ENCODE measurements at regions not wholly inside any gene's neighbourhood (a gene's known extent, or its start where the extent isn't known, plus 50 kb on each side); places are given as distances from the start of the nearest gene placed in this dataset.
"Not testable (repeated sequence)": the region's sequence is repeated elsewhere in the genome, so short reads cannot be mapped to it uniquely, and the experiment has no call there.

DNA sequence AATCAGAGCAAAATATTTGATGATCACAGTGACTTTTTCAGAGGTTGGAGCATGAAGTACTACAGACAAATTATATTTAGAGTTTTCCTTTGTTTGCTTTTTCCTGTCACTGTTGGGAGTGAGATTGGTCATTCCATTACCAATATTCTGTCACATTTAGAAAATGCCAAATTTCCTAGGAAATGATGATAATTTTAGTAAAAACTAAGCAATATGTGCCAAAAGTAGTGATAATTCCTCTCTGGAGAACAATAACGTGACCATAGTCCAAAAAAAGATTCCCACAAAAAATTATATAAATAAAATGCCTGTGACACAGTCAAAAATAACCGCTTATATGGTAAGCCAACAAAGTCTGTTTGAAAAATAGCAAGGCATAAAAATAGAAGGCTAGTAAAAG lies 2719.4 kb downstream of the PCDH9 start:
- Histone ChIP-seq H3K27ac (ENCODE audit: low read length) (no peak overlapping the region), H3K27me3 (ENCODE audit: low read depth, low read length) (no peaks in the 10 kb centered on the region), H3K4me3 (ENCODE audit: low read depth in 1 of 2, low read length in 2 of 2) (no peak overlapping the region), H3K4me1 (ENCODE audit: control insufficient read depth in 1 of 2, insufficient read depth in 2 of 2, low read length in 2 of 2) (no peaks in the 10 kb centered on the region), H3K9me3 (ENCODE audit: control insufficient read depth in 1 of 2, low read length in 2 of 2) (no peaks in the 10 kb centered on the region), H3K36me3 (ENCODE audit: control insufficient read depth in 1 of 2, insufficient read depth in 2 of 2, low read length in 2 of 2) (no peaks in the 10 kb centered on the region)

DNA sequence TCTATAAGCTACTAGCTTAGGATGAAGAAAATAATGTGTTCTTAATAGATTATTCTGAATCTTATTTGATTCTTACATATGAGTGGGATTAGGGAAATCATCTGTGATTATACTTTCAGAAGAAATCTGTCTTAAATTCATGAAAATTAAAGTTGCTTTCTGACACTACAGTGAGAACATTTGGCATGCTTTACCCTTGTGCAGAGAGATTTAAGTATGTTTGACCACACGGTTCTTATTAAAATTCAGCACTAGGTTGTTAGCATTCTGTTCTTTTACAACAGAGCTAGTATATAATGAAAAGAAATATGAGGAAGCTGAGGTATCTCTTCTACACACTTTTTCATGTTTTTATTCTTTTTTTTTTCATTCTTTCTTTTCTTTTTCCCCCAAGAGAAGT lies 2723.9 kb downstream of the PCDH9 start:
- Histone ChIP-seq H3K36me3 (ENCODE audit: control insufficient read depth in 1 of 2, insufficient read depth in 2 of 2, low read length in 2 of 2) (no peaks in the 10 kb centered on the region), H3K4me3 (ENCODE audit: low read depth in 1 of 2, low read length in 2 of 2) (no peak overlapping the region), H3K9me3 (ENCODE audit: control insufficient read depth in 1 of 2, low read length in 2 of 2) (no peaks in the 10 kb centered on the region), H3K4me1 (ENCODE audit: control insufficient read depth in 1 of 2, insufficient read depth in 2 of 2, low read length in 2 of 2) (no peaks in the 10 kb centered on the region), H3K27me3 (ENCODE audit: low read depth, low read length) (no peaks in the 10 kb centered on the region), H3K27ac (ENCODE audit: low read length) (no peak overlapping the region)

DNA sequence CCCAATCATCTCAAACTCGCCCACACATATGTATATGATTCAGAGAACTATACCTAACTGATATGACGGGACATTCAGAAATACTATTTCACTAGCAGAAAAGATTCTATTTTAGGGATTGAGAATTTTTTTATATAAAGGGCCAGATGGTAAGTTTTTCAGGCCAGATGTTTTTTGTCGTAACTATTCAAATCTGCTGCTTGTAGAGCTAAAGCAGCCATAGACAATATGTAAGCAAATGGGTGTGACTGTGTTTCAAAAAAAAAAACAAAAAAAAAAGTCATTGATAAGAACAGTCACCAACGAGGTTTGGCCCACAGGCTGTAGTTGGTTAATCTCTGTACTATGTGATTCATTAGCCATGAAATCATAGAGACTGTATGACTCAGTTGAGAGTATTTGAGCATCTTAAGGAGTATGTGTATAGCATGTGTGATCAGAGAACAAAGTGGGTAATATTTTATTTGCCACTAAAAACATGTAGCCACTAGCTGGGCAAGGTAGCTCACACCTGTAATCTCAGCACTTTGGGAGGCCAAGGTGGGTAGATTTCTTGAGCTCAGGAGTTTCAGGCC lies 2724.7 kb downstream of the PCDH9 start:
- H3K4me3 ChIP-seq (ENCODE audit: low read depth in 1 of 2, low read length in 2 of 2), result no peak overlapping the region
- H3K27me3 ChIP-seq (ENCODE audit: low read depth, low read length), result no peaks in the 10 kb centered on the region
- H3K36me3 ChIP-seq (ENCODE audit: control insufficient read depth in 1 of 2, insufficient read depth in 2 of 2, low read length in 2 of 2), result no peaks in the 10 kb centered on the region
- no peaks in the 10 kb centered on the region for H3K9me3 ChIP-seq (ENCODE audit: control insufficient read depth in 1 of 2, low read length in 2 of 2)
- H3K4me1 ChIP-seq (ENCODE audit: control insufficient read depth in 1 of 2, insufficient read depth in 2 of 2, low read length in 2 of 2), result no peaks in the 10 kb centered on the region
- no peak overlapping the region for H3K27ac ChIP-seq (ENCODE audit: low read length)

DNA sequence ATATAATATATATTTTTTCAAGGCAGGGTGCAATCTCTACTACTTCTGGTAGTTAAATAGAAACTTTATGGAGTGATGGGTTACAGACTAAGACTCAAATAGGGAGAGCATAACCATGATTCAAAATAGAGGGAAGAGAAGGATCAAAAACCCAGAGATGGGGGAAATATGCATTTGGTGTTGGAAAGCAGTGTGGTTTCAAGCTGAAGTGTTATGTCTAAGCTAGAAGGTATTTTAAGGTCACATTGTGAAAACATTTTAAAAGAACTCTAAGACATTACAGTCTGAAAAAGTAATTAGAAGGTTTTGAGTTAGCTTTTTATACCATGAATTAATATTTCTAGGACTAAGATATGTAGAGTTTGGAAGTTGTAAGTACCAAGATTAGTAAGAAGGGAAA lies 2741.4 kb downstream of the PCDH9 start:
- no peaks in the 10 kb centered on the region for H3K27me3 ChIP-seq (ENCODE audit: low read depth, low read length)
- H3K9me3 ChIP-seq (ENCODE audit: control insufficient read depth in 1 of 2, low read length in 2 of 2), result no peaks in the 10 kb centered on the region
- no peaks in the 10 kb centered on the region for H3K4me1 ChIP-seq (ENCODE audit: control insufficient read depth in 1 of 2, insufficient read depth in 2 of 2, low read length in 2 of 2)
- H3K27ac ChIP-seq (ENCODE audit: low read length), result no peak overlapping the region
- H3K36me3 ChIP-seq (ENCODE audit: control insufficient read depth in 1 of 2, insufficient read depth in 2 of 2, low read length in 2 of 2), result no peaks in the 10 kb centered on the region
- no peak overlapping the region for H3K4me3 ChIP-seq (ENCODE audit: low read depth in 1 of 2, low read length in 2 of 2)

DNA sequence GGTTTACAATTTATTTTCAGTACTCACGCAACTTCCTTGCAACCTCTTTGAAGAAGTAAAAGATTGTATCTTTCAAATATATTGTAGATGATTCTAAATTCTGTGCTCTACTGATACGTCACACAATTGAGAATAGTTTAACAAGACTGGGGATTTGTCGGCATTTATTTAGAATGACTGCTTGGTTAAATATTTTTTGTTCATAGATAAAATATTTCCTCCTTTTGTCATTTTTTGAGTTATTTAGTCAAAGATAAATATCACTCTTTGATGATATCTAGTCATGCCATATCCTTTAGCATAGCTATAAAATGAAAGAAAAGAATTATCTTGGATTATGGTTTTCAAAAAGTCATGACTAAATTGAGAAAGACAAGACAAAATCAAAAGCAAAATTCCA lies 2747.8 kb downstream of the PCDH9 start:
- H3K27me3 ChIP-seq (ENCODE audit: low read depth, low read length), result no peaks in the 10 kb centered on the region
- no peak overlapping the region for H3K4me3 ChIP-seq (ENCODE audit: low read depth in 1 of 2, low read length in 2 of 2)
- no peaks in the 10 kb centered on the region for H3K9me3 ChIP-seq (ENCODE audit: control insufficient read depth in 1 of 2, low read length in 2 of 2)

DNA sequence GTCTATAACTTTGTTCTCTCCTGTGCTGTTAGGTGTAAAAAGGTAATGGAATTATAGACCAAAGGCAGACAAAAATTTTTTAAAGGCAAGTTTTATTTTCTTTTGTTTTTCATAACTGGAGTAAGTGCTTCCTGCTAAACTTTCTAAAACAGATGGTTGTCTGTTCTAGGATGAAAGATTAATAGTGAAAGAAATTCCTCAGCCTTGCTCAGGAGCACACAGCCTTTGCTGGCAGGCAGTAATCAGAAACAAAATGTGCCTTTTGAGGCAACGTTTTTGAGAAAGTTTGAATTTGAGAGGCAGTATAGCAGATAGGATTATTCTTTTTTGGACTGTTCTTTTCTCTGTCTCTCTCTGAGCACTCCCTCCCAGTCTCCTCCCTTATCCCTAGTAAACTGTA lies 2749.5 kb downstream of the PCDH9 start:
- no peak overlapping the region for H3K4me3 ChIP-seq (ENCODE audit: low read depth in 1 of 2, low read length in 2 of 2)
- no peaks in the 10 kb centered on the region for H3K9me3 ChIP-seq (ENCODE audit: control insufficient read depth in 1 of 2, low read length in 2 of 2)
- H3K4me1 ChIP-seq (ENCODE audit: control insufficient read depth in 1 of 2, insufficient read depth in 2 of 2, low read length in 2 of 2), result no peaks in the 10 kb centered on the region
- no peak overlapping the region for H3K27ac ChIP-seq (ENCODE audit: low read length)
- no peaks in the 10 kb centered on the region for H3K36me3 ChIP-seq (ENCODE audit: control insufficient read depth in 1 of 2, insufficient read depth in 2 of 2, low read length in 2 of 2)
- H3K27me3 ChIP-seq (ENCODE audit: low read depth, low read length), result no peaks in the 10 kb centered on the region

More for the DNA sequence above, 2747.8 kb downstream of the PCDH9 start:
- Histone ChIP-seq H3K4me1 (ENCODE audit: control insufficient read depth in 1 of 2, insufficient read depth in 2 of 2, low read length in 2 of 2) (no peaks in the 10 kb centered on the region), H3K36me3 (ENCODE audit: control insufficient read depth in 1 of 2, insufficient read depth in 2 of 2, low read length in 2 of 2) (no peaks in the 10 kb centered on the region), H3K27ac (ENCODE audit: low read length) (no peak overlapping the region)

DNA sequence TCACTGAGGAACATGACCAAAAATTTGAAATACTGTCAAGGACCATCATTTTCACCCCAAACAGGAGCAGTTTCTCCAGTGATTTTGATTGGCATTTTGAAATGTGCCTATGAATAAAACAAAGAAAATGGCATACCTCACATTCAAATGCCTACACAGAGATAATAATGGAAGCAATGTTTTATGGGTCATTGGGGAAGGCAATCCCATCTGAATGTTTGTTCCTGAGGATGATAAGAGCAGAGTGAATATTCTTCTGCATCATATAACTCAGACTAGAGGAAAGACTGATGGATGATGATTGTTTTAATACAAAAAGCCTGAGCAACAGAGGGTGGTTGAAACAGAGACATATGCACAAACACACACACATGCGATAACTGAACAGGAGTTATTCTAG lies 2749.9 kb downstream of the PCDH9 start:
- H3K27me3 ChIP-seq (ENCODE audit: low read depth, low read length), result no peaks in the 10 kb centered on the region
- H3K9me3 ChIP-seq (ENCODE audit: control insufficient read depth in 1 of 2, low read length in 2 of 2), result no peaks in the 10 kb centered on the region
- H3K36me3 ChIP-seq (ENCODE audit: control insufficient read depth in 1 of 2, insufficient read depth in 2 of 2, low read length in 2 of 2), result no peaks in the 10 kb centered on the region
- no peaks in the 10 kb centered on the region for H3K4me1 ChIP-seq (ENCODE audit: control insufficient read depth in 1 of 2, insufficient read depth in 2 of 2, low read length in 2 of 2)
- H3K4me3 ChIP-seq (ENCODE audit: low read depth in 1 of 2, low read length in 2 of 2), result no peak overlapping the region
- no peak overlapping the region for H3K27ac ChIP-seq (ENCODE audit: low read length)

DNA sequence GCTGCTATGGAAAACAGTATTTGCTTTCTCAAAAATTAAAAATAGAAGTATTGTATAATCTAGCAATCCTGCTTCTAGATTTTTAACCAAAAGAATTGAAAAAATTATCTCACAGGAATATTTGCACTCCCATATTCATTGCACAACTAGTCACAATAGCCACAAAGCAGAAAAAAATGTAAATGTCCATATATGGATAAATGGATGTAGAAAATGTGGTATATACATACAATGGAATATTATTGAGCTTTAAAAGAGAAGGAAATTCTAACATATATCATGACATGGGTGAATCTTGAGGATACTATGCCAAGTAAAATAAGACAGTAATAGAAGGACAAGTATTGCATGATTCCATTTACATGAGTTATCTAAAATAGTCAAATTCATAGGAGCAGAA lies 2753.0 kb downstream of the PCDH9 start:
- Histone ChIP-seq H3K36me3 (ENCODE audit: control insufficient read depth in 1 of 2, insufficient read depth in 2 of 2, low read length in 2 of 2) (no peaks in the 10 kb centered on the region), H3K9me3 (ENCODE audit: control insufficient read depth in 1 of 2, low read length in 2 of 2) (no peaks in the 10 kb centered on the region), H3K4me3 (ENCODE audit: low read depth in 1 of 2, low read length in 2 of 2) (no peak overlapping the region), H3K27me3 (ENCODE audit: low read depth, low read length) (no peaks in the 10 kb centered on the region), H3K4me1 (ENCODE audit: control insufficient read depth in 1 of 2, insufficient read depth in 2 of 2, low read length in 2 of 2) (no peaks in the 10 kb centered on the region), H3K27ac (ENCODE audit: low read length) (no peak overlapping the region)

DNA sequence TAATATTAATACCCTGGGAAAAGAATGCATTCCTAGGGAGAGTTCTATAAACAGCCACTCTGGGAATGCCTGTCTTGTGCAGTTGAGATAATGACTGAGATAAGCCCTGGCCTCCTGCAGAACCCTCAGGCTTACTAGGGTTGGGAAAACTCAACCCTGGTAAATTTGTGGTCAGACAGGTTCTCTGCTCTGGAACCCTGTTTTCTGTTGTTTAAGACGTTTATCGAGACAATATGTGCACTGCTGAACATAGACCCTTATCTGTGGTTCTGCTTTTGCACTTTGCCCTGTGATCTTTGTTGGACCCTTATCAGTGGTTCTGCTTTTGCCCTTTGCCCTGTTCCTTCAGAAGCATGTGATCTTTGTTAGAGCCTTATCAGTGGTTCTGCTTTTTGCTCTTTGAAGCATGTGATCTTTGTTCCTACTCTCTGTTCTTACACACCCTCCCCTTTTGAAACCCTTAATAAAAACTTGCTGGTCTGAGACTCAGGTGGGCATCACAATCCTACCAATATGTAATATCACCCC lies 2754.0 kb downstream of the PCDH9 start:
- H3K9me3 ChIP-seq (ENCODE audit: control insufficient read depth in 1 of 2, low read length in 2 of 2); H3K27ac ChIP-seq (ENCODE audit: low read length); H3K4me3 ChIP-seq (ENCODE audit: low read depth in 1 of 2, low read length in 2 of 2); H3K4me1 ChIP-seq (ENCODE audit: control insufficient read depth in 1 of 2, insufficient read depth in 2 of 2, low read length in 2 of 2); H3K36me3 ChIP-seq (ENCODE audit: control insufficient read depth in 1 of 2, insufficient read depth in 2 of 2, low read length in 2 of 2); H3K27me3 ChIP-seq (ENCODE audit: low read depth, low read length): not testable (repeated sequence)

DNA sequence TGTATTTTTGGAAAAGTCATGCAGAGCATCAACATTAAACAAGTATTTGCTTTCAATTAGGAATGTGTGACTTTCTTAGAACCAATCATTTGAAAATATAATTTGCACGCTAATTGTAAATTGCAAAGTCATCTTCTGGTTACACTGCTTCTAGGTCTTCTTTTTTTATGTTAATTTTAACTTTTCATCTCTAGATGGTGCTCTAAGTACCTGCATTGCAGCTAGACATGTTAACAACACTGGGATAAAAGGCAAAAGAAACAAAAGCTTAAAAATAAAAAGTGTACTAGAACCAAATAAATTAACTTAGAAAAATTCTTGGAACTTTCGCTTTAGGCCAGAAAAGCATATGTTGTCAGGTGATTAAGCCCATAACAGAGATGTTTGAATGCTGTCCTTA lies 2758.2 kb downstream of the PCDH9 start:
- Histone ChIP-seq H3K27ac (ENCODE audit: low read length) (no peak overlapping the region), H3K4me1 (ENCODE audit: control insufficient read depth in 1 of 2, insufficient read depth in 2 of 2, low read length in 2 of 2) (no peaks in the 10 kb centered on the region), H3K9me3 (ENCODE audit: control insufficient read depth in 1 of 2, low read length in 2 of 2) (no peaks in the 10 kb centered on the region), H3K27me3 (ENCODE audit: low read depth, low read length) (no peaks in the 10 kb centered on the region), H3K36me3 (ENCODE audit: control insufficient read depth in 1 of 2, insufficient read depth in 2 of 2, low read length in 2 of 2) (no peaks in the 10 kb centered on the region), H3K4me3 (ENCODE audit: low read depth in 1 of 2, low read length in 2 of 2) (no peak overlapping the region)

DNA sequence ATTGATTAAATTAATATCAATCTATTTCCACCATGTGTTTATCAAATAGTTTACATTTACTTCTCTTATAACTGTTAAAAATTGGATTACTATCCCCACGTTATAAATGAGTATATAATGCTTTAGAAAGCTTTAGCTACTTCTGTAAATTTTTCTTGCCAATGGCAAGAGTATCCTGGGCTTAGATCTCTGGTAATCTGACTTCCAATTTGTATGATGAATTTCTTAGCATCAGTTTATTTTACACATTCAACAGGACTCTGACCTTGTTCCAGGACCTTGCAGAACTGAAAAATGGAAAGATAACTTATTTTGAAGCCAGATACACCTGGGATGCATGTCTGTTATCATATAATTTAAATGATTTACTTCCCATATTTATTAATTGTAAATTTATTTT lies 2759.4 kb downstream of the PCDH9 start:
- no peak overlapping the region for H3K27ac ChIP-seq (ENCODE audit: low read length)
- H3K4me3 ChIP-seq (ENCODE audit: low read depth in 1 of 2, low read length in 2 of 2), result no peak overlapping the region
- no peaks in the 10 kb centered on the region for H3K4me1 ChIP-seq (ENCODE audit: control insufficient read depth in 1 of 2, insufficient read depth in 2 of 2, low read length in 2 of 2)
- H3K9me3 ChIP-seq (ENCODE audit: control insufficient read depth in 1 of 2, low read length in 2 of 2), result no peaks in the 10 kb centered on the region
- H3K27me3 ChIP-seq (ENCODE audit: low read depth, low read length), result no peaks in the 10 kb centered on the region
- H3K36me3 ChIP-seq (ENCODE audit: control insufficient read depth in 1 of 2, insufficient read depth in 2 of 2, low read length in 2 of 2), result no peaks in the 10 kb centered on the region

DNA sequence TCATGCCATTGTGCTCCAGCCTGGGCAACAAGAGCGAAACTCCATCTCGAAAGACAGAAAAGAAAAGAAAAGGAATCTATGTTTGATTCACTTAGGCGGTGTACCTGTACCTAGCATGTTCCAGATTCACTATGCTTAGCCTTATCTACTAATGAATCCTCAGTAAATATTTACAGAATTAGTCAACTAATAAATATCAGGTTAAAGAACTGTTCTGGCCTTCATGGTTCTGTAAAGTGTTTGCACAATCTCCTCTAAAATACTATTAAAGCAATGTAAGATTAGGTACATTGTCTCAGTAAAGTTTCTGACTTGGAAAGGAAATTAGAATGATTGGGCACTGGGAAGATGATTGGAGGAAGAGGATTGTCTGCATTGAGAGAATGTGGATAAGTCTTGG lies 2770.4 kb downstream of the PCDH9 start:
- H3K27me3 ChIP-seq (ENCODE audit: low read depth, low read length), result no peaks in the 10 kb centered on the region
- no peak overlapping the region for H3K4me3 ChIP-seq (ENCODE audit: low read depth in 1 of 2, low read length in 2 of 2)
- no peak overlapping the region for H3K27ac ChIP-seq (ENCODE audit: low read length)
- H3K4me1 ChIP-seq (ENCODE audit: control insufficient read depth in 1 of 2, insufficient read depth in 2 of 2, low read length in 2 of 2), result no peaks in the 10 kb centered on the region
- no peaks in the 10 kb centered on the region for H3K36me3 ChIP-seq (ENCODE audit: control insufficient read depth in 1 of 2, insufficient read depth in 2 of 2, low read length in 2 of 2)
- no peaks in the 10 kb centered on the region for H3K9me3 ChIP-seq (ENCODE audit: control insufficient read depth in 1 of 2, low read length in 2 of 2)

Measured in muscle layer of duodenum (tissue), 2 donors.